ENCODE measurements at regions not wholly inside any gene's neighbourhood (a gene's known extent, or its start where the extent isn't known, plus 50 kb on each side); places are given as distances from the start of the nearest gene placed in this dataset.

DNA sequence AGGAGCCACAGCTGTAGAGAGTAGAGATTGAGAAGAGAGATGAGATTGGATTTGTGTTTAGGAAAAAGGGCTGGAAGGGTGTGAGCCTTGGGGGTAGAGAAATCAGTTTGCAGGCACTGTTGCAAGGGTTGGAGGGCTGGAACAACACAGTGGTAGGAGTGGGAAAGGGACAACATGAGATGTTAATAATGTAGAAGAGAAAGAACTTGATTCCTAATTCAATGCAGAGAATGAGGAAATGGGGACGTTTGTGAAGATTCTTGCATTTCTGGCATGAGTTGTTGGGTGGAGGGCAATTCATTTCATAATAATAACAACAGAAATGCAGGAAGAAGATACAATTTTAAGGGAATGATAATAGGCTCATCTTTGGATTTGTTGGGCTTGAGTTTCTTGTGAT lies 141.4 kb upstream of the TBX18 start:
- intact Hi-C loops (cut with micrococcal nuclease) = no loop called here
- in situ Hi-C loops (cut with MboI; ENCODE audit: low sequenced_read_pairs) = no loop called here

More for the DNA sequence above, 141.4 kb upstream of the TBX18 start:
- dilution Hi-C loops (cut with HindIII; ENCODE audit: low sequenced_read_pairs, unreplicated experiment) = no loop called here
- H3K36me3 ChIP-seq (ENCODE audit: control insufficient read depth, insufficient read depth, low read length) = no peaks in the 10 kb centered on the region
- ChIA-PET POLR2A (ENCODE audit: unreplicated experiment) (no interaction called here), CTCF (no interaction called here)
- no peak overlapping the region for H4K8ac ChIP-seq (ENCODE audit: low read depth in 2 of 2, low read length in 2 of 2)
- no peak for TF ChIP-seq CHD1 (IDR thresholded peaks at IDR 0.05; ENCODE audit: low read depth, low read length)
- no peak overlapping the region for H2AK9ac ChIP-seq (replicated peaks; ENCODE audit: low read depth, low read length, poor library complexity)
- no peaks in the 10 kb centered on the region for H3K4me1 ChIP-seq (ENCODE audit: control insufficient read depth, insufficient read depth, low read length)
- H3K56ac ChIP-seq (ENCODE audit: extremely low read depth, insufficient read depth, low read length) = no peak overlapping the region
- no peak overlapping the region for H2AK5ac ChIP-seq (ENCODE audit: low read depth, low read length)
- no peaks in the 10 kb centered on the region for H3K9me3 ChIP-seq (ENCODE audit: control insufficient read depth, insufficient read depth, low read length)
- H2AFZ ChIP-seq (replicated peaks; ENCODE audit: low read length, poor library complexity) = no peak overlapping the region
- H2BK120ac ChIP-seq (ENCODE audit: low read depth, low read length) = no peak overlapping the region
- no peaks in the 10 kb centered on the region for H3K79me1 ChIP-seq (ENCODE audit: low read depth in 1 of 2, low read length in 2 of 2)
- H3K4me2 ChIP-seq (ENCODE audit: low read depth, low read length) = no peak overlapping the region
- no peaks in the 10 kb centered on the region for H3K9me1 ChIP-seq (ENCODE audit: insufficient read depth, low read length)
- H4K20me1 ChIP-seq (ENCODE audit: insufficient read depth, low read length) = no peaks in the 10 kb centered on the region
- WGBS, 2 experiments (ENCODE audit: extremely low coverage in 2 of 2, insufficient read length in 1 of 2) = no CpG with 5 or more reads among the region's 1 CpG
- H2BK15ac ChIP-seq (ENCODE audit: low read depth, low read length) = no peak overlapping the region
- no peak overlapping the region for H4K5ac ChIP-seq (ENCODE audit: low read depth, low read length)
- DNase-seq (no peak), ATAC-seq (ENCODE audit: low read depth) (no peak)
- no peak overlapping the region for H3K14ac ChIP-seq (replicated peaks; ENCODE audit: low read depth, low read length)
- no peak overlapping the region for H3K4ac ChIP-seq (ENCODE audit: low read depth, low read length)
- no peak overlapping the region for H3K18ac ChIP-seq (ENCODE audit: low read depth, low read length)
- BruUV-seq (replicated peaks) = no TSS peak
- no peak overlapping the region for H4K91ac ChIP-seq (ENCODE audit: insufficient read depth, low read depth, low read length)
- H2BK20ac ChIP-seq (ENCODE audit: low read depth, low read length) = no peak overlapping the region
- no peak overlapping the region for H3K27ac ChIP-seq (ENCODE audit: insufficient read depth, low read length)
- H2BK5ac ChIP-seq (ENCODE audit: low read depth, low read length, poor library complexity, severe bottlenecking) = no peak overlapping the region
- H3K27me3 ChIP-seq (ENCODE audit: control insufficient read depth, insufficient read depth, low read length) = no peaks in the 10 kb centered on the region
- no peak overlapping the region for H3K4me3 ChIP-seq (ENCODE audit: insufficient read depth, low read depth, low read length)
- no peak overlapping the region for H3K23ac ChIP-seq (ENCODE audit: low read depth, low read length)
- H3K9ac ChIP-seq (ENCODE audit: low read depth, low read length) = no peak overlapping the region

All from IMR-90 (cell line).